HepG2 (cell line): ENCODE measurements at regions not wholly inside any gene's neighbourhood (a gene's known extent, or its start where the extent isn't known, plus 50 kb on each side); places are given as distances from the start of the nearest gene placed in this dataset.
A peak's percentile ranks its signal among the peaks of the same experiment; 100 is the strongest.

Source experiments
- ATAC-seq: fragments of 200-7000 bp; cut with Tn5 transposase; 3 replicates; pipeline ENCODE4 v1.9.1; 2020; ENCODE audit warnings: mild to moderate bottlenecking, moderate library complexity
- BruUV-seq: library from RNA; stranded (reverse); fragments of 400-500 nt; replicated peaks from 2 replicates; lab custom pipeline; 2021; lab: Mats Ljungman, UMichigan
- CTCF ChIA-PET: fragments of 300-600 bp; formaldehyde crosslinking; extraction: SDS; loops from one replicate; lab custom pipeline; 2021; ENCODE audit warnings: low total read pairs, inconsistent platforms, low intra/inter-chr PET ratio; lab: Yijun Ruan, JAX
- POLR2A ChIA-PET: fragments of 350-600 bp; sonication (Branson Sonifier 250); formaldehyde crosslinking; loops from one replicate; lab custom pipeline; 2020; ENCODE audit warnings: antibody characterized with exemption, inconsistent platforms; lab: Yijun Ruan, JAX
- DNase-seq: peaks from one replicate; pipeline ENCODE4 v3.0.0-alpha.2; 2015; ENCODE audit warnings: low spot score
- FAIRE-seq: peaks from 3 replicates; lab custom pipeline; 2011; peaks lifted over from hg19 to GRCh38; lab: Jason Lieb, UNC
- H2AFZ ChIP-seq: one replicate; pipeline ENCODE4 v1.6.1; 2011; ENCODE audit warnings: low read length, inconsistent platforms
- H3K27ac ChIP-seq: fragments of 300-600 bp; 3 replicates; pipeline ENCODE4 v1.8.0; 2011; ENCODE audit warnings: mixed run types, mild to moderate bottlenecking, mixed read lengths, low read length, inconsistent platforms; ENCODE audit not compliant: insufficient read depth; ENCODE audit errors: extremely low read length
- H3K27me3 ChIP-seq, 2 experiments: fragments of 200-600 bp in 1 of 2; 2 replicates in 1 of 2; 3 replicates in 1 of 2; pipeline versions ENCODE4 v1.6.0 to v1.8.0; 2011; ENCODE audit warnings: low read length in 2 of 2, mild to moderate bottlenecking in 2 of 2, moderate library complexity in 2 of 2, inconsistent platforms in 1 of 2; ENCODE audit not compliant: insufficient read depth in 2 of 2, control insufficient read depth in 1 of 2
- H3K36me3 ChIP-seq, 2 experiments: fragments of 200-600 bp in 1 of 2; replicated peaks in 1 of 2; 2 replicates in 1 of 2; 3 replicates in 1 of 2; pipeline versions ENCODE4 v1.5.1 to v1.8.0; 2011; ENCODE audit warnings: low read length in 2 of 2, inconsistent platforms in 1 of 2; ENCODE audit not compliant: insufficient read depth in 2 of 2, control insufficient read depth in 1 of 2
- H3K4me1 ChIP-seq: 2 replicates; pipeline ENCODE4 v1.5.1; 2012; ENCODE audit warnings: low read length, inconsistent platforms; ENCODE audit not compliant: insufficient read depth
- H3K4me2 ChIP-seq: 2 replicates; pipeline ENCODE4 v1.6.0; 2011; ENCODE audit warnings: low read depth, low read length, inconsistent platforms
- H3K4me3 ChIP-seq, 3 experiments: fragments of 200-600 bp in 1 of 3; sonication (generic), shearing (Covaris generic) in 1 of 3; replicated peaks in 1 of 3; 2 replicates each; pipeline ENCODE4 v1.5.1; 2011 to 2016; ENCODE audit warnings: low read length in 3 of 3, inconsistent platforms in 2 of 3, low read depth in 2 of 3, mild to moderate bottlenecking in 2 of 3, control low read depth in 1 of 3, mixed read lengths in 1 of 3; ENCODE audit not compliant: insufficient read depth in 1 of 3
- H3K79me2 ChIP-seq: one replicate; pipeline ENCODE4 v1.6.1; 2011; ENCODE audit warnings: low read length, inconsistent platforms; ENCODE audit not compliant: insufficient read depth
- H3K9ac ChIP-seq: 2 replicates; pipeline ENCODE4 v1.6.0; 2011; ENCODE audit warnings: mild to moderate bottlenecking, low read depth, low read length, inconsistent platforms; ENCODE audit not compliant: insufficient read depth
- H3K9me3 ChIP-seq: 2 replicates; pipeline ENCODE4 v1.5.1; 2012; ENCODE audit warnings: mild to moderate bottlenecking, low read length
- H4K20me1 ChIP-seq: 2 replicates; pipeline ENCODE4 v1.6.0; 2011; ENCODE audit warnings: inconsistent platforms, mild to moderate bottlenecking, low read length, moderate library complexity; ENCODE audit not compliant: insufficient read depth
- AGO2 ChIP-seq: fragments of 200-400 bp; formaldehyde crosslinking; optimal IDR thresholded peaks from 2 replicates; pipeline ENCODE3; 2017; ENCODE audit warnings: mild to moderate bottlenecking, low read depth, low read length, moderate library complexity
- ASH2L ChIP-seq: fragments of 300-600, 200-600 bp; sonication (generic); IDR thresholded peaks from 2 replicates; pipeline ENCODE4 v1.7.0; 2017; ENCODE audit warnings: low read depth, mild to moderate bottlenecking, moderate library complexity, mixed read lengths, low read length; ENCODE audit not compliant: insufficient read length
- ATF7 ChIP-seq, 2 experiments: fragments of 450-650 bp in 1 of 2; sonication (generic) in 1 of 2; formaldehyde crosslinking in 1 of 2; IDR thresholded peaks; 2 replicates each; pipeline versions ENCODE4 v1.4.0 to v1.6.1; 2016 to 2020; ENCODE audit warnings: antibody characterized with exemption in 1 of 2, mild to moderate bottlenecking in 1 of 2, missing genetic modification reagents in 1 of 2
- CREB1 ChIP-seq, 2 experiments: fragments of 450-650 bp in 1 of 2; IDR thresholded peaks; 2 replicates each; pipeline ENCODE4 v1.6.1; 2016 to 2017; ENCODE audit warnings: control low read depth in 1 of 2, mild to moderate bottlenecking in 1 of 2, missing compliant biosample characterization in 1 of 2, missing genetic modification characterization in 1 of 2
- HNF4A ChIP-seq: sonication (generic); formaldehyde crosslinking; IDR thresholded peaks from 2 replicates; pipeline ENCODE4 v1.4.0; 2020; ENCODE audit warnings: missing genetic modification reagents
- TSC22D2 ChIP-seq: sonication (generic); formaldehyde crosslinking; IDR thresholded peaks from 2 replicates; pipeline ENCODE4 v1.5.1; 2020; ENCODE audit warnings: missing genetic modification reagents, mild to moderate bottlenecking, borderline replicate concordance
- ZNF354B ChIP-seq: sonication (generic); formaldehyde crosslinking; IDR thresholded peaks from 2 replicates; pipeline ENCODE4 v1.8.0; 2022; ENCODE audit warnings: mild to moderate bottlenecking, missing genetic modification reagents
- WGBS: methylation state at CpG from one replicate; pipeline ENCODE4 v1.1.6; 2017; ENCODE audit warnings: low lambda C conversion rate; 5-methylcytosine and 5-hydroxymethylcytosine counted together
- in situ Hi-C: cut with HindIII; loops from 2 replicates; pipeline ENCODE4 v1.10.0; 2017; ENCODE audit warnings: low pct_unique_long_range_greater_than_20kb; ENCODE audit not compliant: extremely low pct_ligation_motif_present
- intact Hi-C: fragments of 100-400 bp; cut with micrococcal nuclease; formaldehyde crosslinking; loops from one replicate; pipeline ENCODE4 v1.10.0; 2022; ENCODE audit not compliant: unreplicated experiment
- small RNA-seq, 3 experiments: library from RNA; depleted of rRNA; stranded (forward); fragments of <200 nt; gene quantifications; one replicate each; pipeline ENCODE3, GENCODE V24; 2012; ENCODE audit warnings: low read depth in 2 of 3, low replicate concordance in 1 of 3; ENCODE audit not compliant: insufficient read length in 3 of 3, insufficient read depth in 2 of 3
- TF ChIP-seq, protein P1 (sequence below): fragments of 450-650 bp; IDR thresholded peaks from 2 replicates; pipeline ENCODE4 v1.6.1; 2016
- TF ChIP-seq, protein P2 (sequence below): conservative IDR thresholded peaks from 2 replicates; pipeline ENCODE4 v1.6.1; 2018; ENCODE audit warnings: missing genetic modification reagents

DNA sequence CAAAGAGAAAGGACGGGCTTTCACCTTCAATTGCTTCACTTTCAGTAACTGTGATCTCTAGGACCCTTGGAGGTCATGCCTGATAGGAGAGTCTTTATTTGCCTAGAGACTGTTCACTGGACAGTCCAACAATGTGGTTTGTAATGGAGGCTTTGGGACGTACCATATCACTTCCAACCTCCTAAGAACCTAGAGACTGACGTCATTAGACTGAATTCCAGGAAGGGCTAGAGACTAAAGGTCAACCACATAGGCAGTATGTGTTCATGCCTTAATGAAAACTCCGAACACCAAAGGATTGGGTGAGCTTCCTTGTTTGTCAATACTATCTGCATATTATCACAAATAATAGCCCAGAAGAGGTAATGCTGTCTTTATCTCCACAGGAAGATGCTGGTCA lies 53.7 kb upstream of the CNTN5 start:
- DNase-seq (no peak), ATAC-seq (no peak), FAIRE-seq (no peak)
- no peaks in the 10 kb centered on the region for H3K27me3 ChIP-seq
- TF ChIP-seq TSC22D2, result no peak
- TF ChIP-seq ZNF354B, result no peak
- peak; percentile 83 for TF ChIP-seq CREB1 (IDR thresholded peaks at IDR 0.05)
- TF ChIP-seq CREB1 (CRISPR knock-in tag; IDR thresholded peaks at IDR 0.05), result no peak
- TF ChIP-seq ASH2L, result no peak
- TF ChIP-seq, protein P1, sequence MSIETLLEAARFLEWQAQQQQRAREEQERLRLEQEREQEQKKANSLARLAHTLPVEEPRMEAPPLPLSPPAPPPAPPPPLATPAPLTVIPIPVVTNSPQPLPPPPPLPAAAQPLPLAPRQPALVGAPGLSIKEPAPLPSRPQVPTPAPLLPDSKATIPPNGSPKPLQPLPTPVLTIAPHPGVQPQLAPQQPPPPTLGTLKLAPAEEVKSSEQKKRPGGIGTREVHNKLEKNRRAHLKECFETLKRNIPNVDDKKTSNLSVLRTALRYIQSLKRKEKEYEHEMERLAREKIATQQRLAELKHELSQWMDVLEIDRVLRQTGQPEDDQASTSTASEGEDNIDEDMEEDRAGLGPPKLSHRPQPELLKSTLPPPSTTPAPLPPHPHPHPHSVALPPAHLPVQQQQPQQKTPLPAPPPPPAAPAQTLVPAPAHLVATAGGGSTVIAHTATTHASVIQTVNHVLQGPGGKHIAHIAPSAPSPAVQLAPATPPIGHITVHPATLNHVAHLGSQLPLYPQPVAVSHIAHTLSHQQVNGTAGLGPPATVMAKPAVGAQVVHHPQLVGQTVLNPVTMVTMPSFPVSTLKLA, result no peak
- peak; percentile 87 for TF ChIP-seq ATF7 (IDR thresholded peaks at IDR 0.05)
- TF ChIP-seq ATF7 (CRISPR knock-in tag; IDR thresholded peaks at IDR 0.05), result no peak
- TF ChIP-seq AGO2, result no peak
- TF ChIP-seq HNF4A (CRISPR knock-in tag), result no peak
- TF ChIP-seq, protein P2, sequence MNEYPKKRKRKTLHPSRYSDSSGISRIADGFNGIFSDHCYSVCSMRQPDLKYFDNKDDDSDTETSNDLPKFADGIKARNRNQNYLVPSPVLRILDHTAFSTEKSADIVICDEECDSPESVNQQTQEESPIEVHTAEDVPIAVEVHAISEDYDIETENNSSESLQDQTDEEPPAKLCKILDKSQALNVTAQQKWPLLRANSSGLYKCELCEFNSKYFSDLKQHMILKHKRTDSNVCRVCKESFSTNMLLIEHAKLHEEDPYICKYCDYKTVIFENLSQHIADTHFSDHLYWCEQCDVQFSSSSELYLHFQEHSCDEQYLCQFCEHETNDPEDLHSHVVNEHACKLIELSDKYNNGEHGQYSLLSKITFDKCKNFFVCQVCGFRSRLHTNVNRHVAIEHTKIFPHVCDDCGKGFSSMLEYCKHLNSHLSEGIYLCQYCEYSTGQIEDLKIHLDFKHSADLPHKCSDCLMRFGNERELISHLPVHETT, result no peak
- BruUV-seq, result no TSS peak
- H3K4me3 ChIP-seq, result no peak overlapping the region
- no peaks in the 10 kb centered on the region for H3K79me2 ChIP-seq
- in situ Hi-C loops, result no loop called here
- H3K27ac ChIP-seq, result no peak overlapping the region
- no peak overlapping the region for H3K9ac ChIP-seq
- CTCF ChIA-PET, result no interaction called here
- intact Hi-C loops, result no loop called here
- no peaks in the 10 kb centered on the region for H3K4me1 ChIP-seq
- no peak overlapping the region for H3K4me2 ChIP-seq
- no peak overlapping the region for H2AFZ ChIP-seq
- POLR2A ChIA-PET, result no interaction called here
- WGBS, result 0% methylated on average over 2 of the region's 4 CpGs
- H4K20me1 ChIP-seq, result no peaks in the 10 kb centered on the region
- peaks cover 5% of the 10 kb centered on the region for H3K9me3 ChIP-seq
- no peaks in the 10 kb centered on the region for H3K36me3 ChIP-seq

Small RNA genes in the stretch of these regions (small RNA-seq; reads per million reads assigned to genes)
- gene AP003730.1, result 0 reads per million in 3 experiments
- 0 reads per million in 3 experiments for gene RNA5SP346
- 0 reads per million in 3 experiments for gene RNA5SP347
